ENCODE measurements at regions not wholly inside any gene's neighbourhood (a gene's known extent, or its start where the extent isn't known, plus 50 kb on each side); places are given as distances from the start of the nearest gene placed in this dataset.

GRCh38 chr5:92713826-92714225 is 867.2 kb downstream of the NR2F1-AS1 start:
- no peaks in the 10 kb centered on the region for H4K20me1 ChIP-seq (ENCODE audit: control insufficient read depth, extremely low read depth, insufficient read depth, low read length)
- H3K9me3 ChIP-seq (ENCODE audit: control insufficient read depth, insufficient read depth, low read depth, low read length), result no peaks in the 10 kb centered on the region
- H3K27me3 ChIP-seq (ENCODE audit: control insufficient read depth, insufficient read depth, low read length), result no peaks in the 10 kb centered on the region
- no peaks in the 10 kb centered on the region for H3K79me2 ChIP-seq (ENCODE audit: control insufficient read depth, insufficient read depth, low read length)
- H2AFZ ChIP-seq (ENCODE audit: low read length), result no peak overlapping the region
- no peak overlapping the region for H3K4me2 ChIP-seq (ENCODE audit: extremely low read depth, insufficient read depth, low read length)
- DNase-seq (ENCODE audit: low read depth in 2 of 2), result no peak
- H3K36me3 ChIP-seq (ENCODE audit: control insufficient read depth, insufficient read depth, low read length), result no peaks in the 10 kb centered on the region
- no peaks in the 10 kb centered on the region for H3K4me1 ChIP-seq (ENCODE audit: control insufficient read depth, extremely low read depth, insufficient read depth, low read length)
- no peak overlapping the region for H3K27ac ChIP-seq (ENCODE audit: insufficient read depth, low read length)
- TF ChIP-seq EZH2 (IDR thresholded peaks at IDR 0.05; ENCODE audit: low read length, missing control alignments) (no peak), CTCF (conservative IDR thresholded peaks at IDR 0.05 in 1 of 2, IDR thresholded peaks at IDR 0.05 in 1 of 2; ENCODE audit: low read depth in 1 of 2, low read length in 2 of 2) (no peak)
- H3K4me3 ChIP-seq (replicated peaks in 1 of 4; ENCODE audit: control extremely low read depth in 1 of 4, insufficient read depth in 1 of 4, low read depth in 3 of 4, low read length in 4 of 4), result no peak overlapping the region
- H3K9ac ChIP-seq (ENCODE audit: insufficient read depth, low read length), result no peak overlapping the region

GRCh38 chr5:92713335-92713743 is 867.7 kb downstream of the NR2F1-AS1 start:
- TF ChIP-seq EZH2 (IDR thresholded peaks at IDR 0.05; ENCODE audit: low read length, missing control alignments) (no peak), CTCF (conservative IDR thresholded peaks at IDR 0.05 in 1 of 2, IDR thresholded peaks at IDR 0.05 in 1 of 2; ENCODE audit: low read depth in 1 of 2, low read length in 2 of 2) (no peak)
- no peak for DNase-seq (ENCODE audit: low read depth in 2 of 2)
- no peak overlapping the region for H3K27ac ChIP-seq (ENCODE audit: insufficient read depth, low read length)
- no peaks in the 10 kb centered on the region for H3K9me3 ChIP-seq (ENCODE audit: control insufficient read depth, insufficient read depth, low read depth, low read length)
- H3K4me1 ChIP-seq (ENCODE audit: control insufficient read depth, extremely low read depth, insufficient read depth, low read length), result no peaks in the 10 kb centered on the region
- H2AFZ ChIP-seq (ENCODE audit: low read length), result peak overlapping the region; percentile 35
- no peaks in the 10 kb centered on the region for H3K79me2 ChIP-seq (ENCODE audit: control insufficient read depth, insufficient read depth, low read length)
- no peaks in the 10 kb centered on the region for H3K27me3 ChIP-seq (ENCODE audit: control insufficient read depth, insufficient read depth, low read length)
- H3K9ac ChIP-seq (ENCODE audit: insufficient read depth, low read length), result no peak overlapping the region
- no peaks in the 10 kb centered on the region for H4K20me1 ChIP-seq (ENCODE audit: control insufficient read depth, extremely low read depth, insufficient read depth, low read length)
- H3K4me3 ChIP-seq (replicated peaks in 1 of 4; ENCODE audit: control extremely low read depth in 1 of 4, insufficient read depth in 1 of 4, low read depth in 3 of 4, low read length in 4 of 4), result no peak overlapping the region
- H3K4me2 ChIP-seq (ENCODE audit: extremely low read depth, insufficient read depth, low read length), result no peak overlapping the region
- H3K36me3 ChIP-seq (ENCODE audit: control insufficient read depth, insufficient read depth, low read length), result no peaks in the 10 kb centered on the region

GRCh38 chr5:92711956-92712355 is 869.1 kb downstream of the NR2F1-AS1 start:
- Histone ChIP-seq H3K4me3 (replicated peaks in 1 of 4; ENCODE audit: control extremely low read depth in 1 of 4, insufficient read depth in 1 of 4, low read depth in 3 of 4, low read length in 4 of 4) (no peak overlapping the region), H4K20me1 (ENCODE audit: control insufficient read depth, extremely low read depth, insufficient read depth, low read length) (no peaks in the 10 kb centered on the region)

More at GRCh38 chr5:92711956-92712355, 869.1 kb downstream of the NR2F1-AS1 start:
- Histone ChIP-seq H3K9me3 (ENCODE audit: control insufficient read depth, insufficient read depth, low read depth, low read length) (no peaks in the 10 kb centered on the region), H3K9ac (ENCODE audit: insufficient read depth, low read length) (no peak overlapping the region), H3K4me2 (ENCODE audit: extremely low read depth, insufficient read depth, low read length) (no peak overlapping the region), H3K27ac (ENCODE audit: insufficient read depth, low read length) (no peak overlapping the region), H3K36me3 (ENCODE audit: control insufficient read depth, insufficient read depth, low read length) (no peaks in the 10 kb centered on the region), H3K27me3 (ENCODE audit: control insufficient read depth, insufficient read depth, low read length) (no peaks in the 10 kb centered on the region), H2AFZ (ENCODE audit: low read length) (no peak overlapping the region), H3K79me2 (ENCODE audit: control insufficient read depth, insufficient read depth, low read length) (no peaks in the 10 kb centered on the region), H3K4me1 (ENCODE audit: control insufficient read depth, extremely low read depth, insufficient read depth, low read length) (no peaks in the 10 kb centered on the region)
- TF ChIP-seq CTCF (conservative IDR thresholded peaks at IDR 0.05 in 1 of 2, IDR thresholded peaks at IDR 0.05 in 1 of 2; ENCODE audit: low read depth in 1 of 2, low read length in 2 of 2) (no peak), EZH2 (IDR thresholded peaks at IDR 0.05; ENCODE audit: low read length, missing control alignments) (no peak)
- no peak for DNase-seq (ENCODE audit: low read depth in 2 of 2)

Measured in fibroblast of lung (primary cell).